H9 (cell line): ENCODE measurements at regions not wholly inside any gene's neighbourhood (a gene's known extent, or its start where the extent isn't known, plus 50 kb on each side); places are given as distances from the start of the nearest gene placed in this dataset.

ENCODE experiments used
- DNase-seq: peaks from one replicate; pipeline ENCODE4 v3.0.0-alpha.2; 2017
- H2AFZ ChIP-seq: one replicate; pipeline ENCODE4 v1.6.1; 2013; ENCODE audit warnings: mild to moderate bottlenecking, low read length, control low read depth, moderate library complexity
- H2AK5ac ChIP-seq: 2 replicates; pipeline ENCODE4 v1.6.1; 2013; ENCODE audit warnings: low read length, control low read depth, mixed read lengths; ENCODE audit not compliant: insufficient read length
- H2BK120ac ChIP-seq: one replicate; pipeline ENCODE4 v1.6.1; 2013; ENCODE audit warnings: low read depth, mild to moderate bottlenecking, low read length, control low read depth, inconsistent platforms; ENCODE audit not compliant: poor library complexity, severe bottlenecking
- H2BK12ac ChIP-seq: 2 replicates; pipeline ENCODE4 v1.6.1; 2013; ENCODE audit warnings: low read length, control low read depth, mixed read lengths, low read depth; ENCODE audit not compliant: insufficient read length
- H2BK15ac ChIP-seq: 2 replicates; pipeline ENCODE4 v1.6.1; 2013; ENCODE audit warnings: low read depth, low read length, control low read depth
- H2BK20ac ChIP-seq: one replicate; pipeline ENCODE4 v1.6.1; 2013; ENCODE audit warnings: low read depth, mild to moderate bottlenecking, low read length, control low read depth, inconsistent platforms; ENCODE audit not compliant: poor library complexity, severe bottlenecking
- H2BK5ac ChIP-seq: 2 replicates; pipeline ENCODE4 v1.6.1; 2013; ENCODE audit warnings: low read length, control low read depth, mixed read lengths; ENCODE audit not compliant: insufficient read length
- H3K14ac ChIP-seq: 2 replicates; pipeline ENCODE4 v1.6.1; 2013; ENCODE audit warnings: low read length, control low read depth; ENCODE audit not compliant: insufficient read depth
- H3K18ac ChIP-seq: 2 replicates; pipeline ENCODE4 v1.6.1; 2013; ENCODE audit warnings: low read depth, mild to moderate bottlenecking, mixed read lengths, low read length, control low read depth; ENCODE audit not compliant: insufficient read length
- H3K23ac ChIP-seq: 2 replicates; pipeline ENCODE4 v1.6.1; 2013; ENCODE audit warnings: low read length, control low read depth, mixed read lengths, low read depth; ENCODE audit not compliant: insufficient read length
- H3K23me2 ChIP-seq: 2 replicates; pipeline ENCODE4 v1.6.1; 2013; ENCODE audit warnings: low read depth, mild to moderate bottlenecking, mixed read lengths, low read length, control low read depth; ENCODE audit not compliant: insufficient read length, poor library complexity, severe bottlenecking
- H3K27ac ChIP-seq: 2 replicates; pipeline ENCODE4 v1.5.1; 2013; ENCODE audit warnings: low read length, control low read depth, mixed read lengths, low read depth; ENCODE audit not compliant: insufficient read length
- H3K27me3 ChIP-seq: 2 replicates; pipeline ENCODE4 v1.6.1; 2013; ENCODE audit warnings: low read length, control low read depth, inconsistent platforms; ENCODE audit not compliant: insufficient read depth
- H3K4ac ChIP-seq: 2 replicates; pipeline ENCODE4 v1.6.1; 2013; ENCODE audit warnings: low read depth, mild to moderate bottlenecking, control low read depth, inconsistent platforms, low read length, moderate library complexity
- H3K4me1 ChIP-seq: 2 replicates; pipeline ENCODE4 v1.6.1; 2013; ENCODE audit warnings: low read length, control low read depth, inconsistent platforms; ENCODE audit not compliant: insufficient read depth
- H3K4me2 ChIP-seq: 2 replicates; pipeline ENCODE4 v1.6.1; 2013; ENCODE audit warnings: low read length, control low read depth, mixed read lengths; ENCODE audit not compliant: insufficient read length, insufficient read depth
- H3K56ac ChIP-seq: 2 replicates; pipeline ENCODE4 v1.6.1; 2013; ENCODE audit warnings: low read depth, mild to moderate bottlenecking, mixed read lengths, low read length, control low read depth; ENCODE audit not compliant: insufficient read length
- H3K79me1 ChIP-seq: 2 replicates; pipeline ENCODE4 v1.6.1; 2013; ENCODE audit warnings: low read depth, mild to moderate bottlenecking, moderate library complexity, low read length, control low read depth, inconsistent platforms; ENCODE audit not compliant: insufficient read depth, poor library complexity, severe bottlenecking
- H3K79me2 ChIP-seq: 2 replicates; pipeline ENCODE4 v1.6.1; 2013; ENCODE audit warnings: low read length, control low read depth, inconsistent platforms; ENCODE audit not compliant: insufficient read depth
- H3K9ac ChIP-seq: 2 replicates; pipeline ENCODE4 v1.6.1; 2013; ENCODE audit warnings: low read length, control low read depth, mixed read lengths; ENCODE audit not compliant: insufficient read length; ENCODE audit errors: extremely low read depth
- H3K9me3 ChIP-seq: one replicate; pipeline ENCODE4 v1.6.1; 2013; ENCODE audit warnings: low read depth, low read length, inconsistent platforms; ENCODE audit not compliant: control insufficient read depth
- H3T11ph ChIP-seq: one replicate; pipeline ENCODE4 v1.6.1; 2013; ENCODE audit warnings: mild to moderate bottlenecking, low read length, control low read depth, inconsistent platforms
- H4K20me1 ChIP-seq: one replicate; pipeline ENCODE4 v1.6.1; 2013; ENCODE audit not compliant: control insufficient read depth, insufficient read length, insufficient read depth
- H4K5ac ChIP-seq: 2 replicates; pipeline ENCODE4 v1.6.1; 2013; ENCODE audit warnings: low read depth, mild to moderate bottlenecking, mixed read lengths, low read length, control low read depth; ENCODE audit not compliant: insufficient read length
- H4K8ac ChIP-seq: replicated peaks from 2 replicates; pipeline ENCODE4 v1.6.1; 2013; ENCODE audit warnings: low read length, control low read depth, mixed read lengths, low read depth; ENCODE audit not compliant: insufficient read length
- H4K91ac ChIP-seq: 2 replicates; pipeline ENCODE4 v1.6.1; 2013; ENCODE audit warnings: low read depth, mild to moderate bottlenecking, moderate library complexity, mixed read lengths, low read length, control low read depth; ENCODE audit not compliant: insufficient read length
- H3K27ac Mint-ChIP-seq, 3 experiments: 2 replicates in 2 of 3; 3 replicates in 1 of 3; pipeline ENCODE4 v1.8.0; 2020 to 2021; ENCODE audit warnings: mixed read lengths in 3 of 3, mild to moderate bottlenecking in 1 of 3, moderate library complexity in 1 of 3
- H3K27me3 Mint-ChIP-seq: 2 replicates; pipeline ENCODE4 v1.8.0; 2021; ENCODE audit warnings: low read depth, mild to moderate bottlenecking, moderate library complexity, mixed read lengths
- H3K36me3 Mint-ChIP-seq, 3 experiments: 2 replicates in 2 of 3; 3 replicates in 1 of 3; pipeline ENCODE4 v1.8.0; 2020 to 2021; ENCODE audit warnings: low read depth in 3 of 3, mixed read lengths in 3 of 3; ENCODE audit not compliant: insufficient read depth in 1 of 3
- H3K4me1 Mint-ChIP-seq, 2 experiments: 2 replicates each; pipeline ENCODE4 v1.8.0; 2020; ENCODE audit warnings: mixed read lengths in 2 of 2
- H3K4me3 Mint-ChIP-seq, 2 experiments: 2 replicates in 1 of 2; 3 replicates in 1 of 2; pipeline ENCODE4 v1.8.0; 2020 to 2021; ENCODE audit warnings: mild to moderate bottlenecking in 2 of 2, mixed read lengths in 2 of 2, moderate library complexity in 1 of 2
- H3K9me3 Mint-ChIP-seq, 2 experiments: 2 replicates in 1 of 2; 3 replicates in 1 of 2; pipeline ENCODE4 v1.8.0; 2020; ENCODE audit warnings: mild to moderate bottlenecking in 2 of 2, mixed read lengths in 2 of 2, moderate library complexity in 1 of 2
- WGBS: extraction: QIAGEN DNeasy Blood & Tissue Kit; methylation state at CpG from one replicate; pipeline ENCODE4 v1.1.7; 2013; ENCODE audit warnings: missing lambda C conversion rate, low lambda C conversion rate, mixed read lengths; ENCODE audit not compliant: insufficient read length; ENCODE audit errors: extremely low coverage; 5-methylcytosine and 5-hydroxymethylcytosine counted together
- TF ChIP-seq, protein P1 (sequence below): fragments of 200-600 bp; sonication (generic); conservative IDR thresholded peaks from 3 replicates; pipeline ENCODE4 v1.8.0; 2021; ENCODE audit warnings: antibody characterized with exemption, mild to moderate bottlenecking

- H3K18ac ChIP-seq, result no peak overlapping the region
- no CpG with 5 or more reads among the region's 8 CpGs for WGBS
- H3K27me3 ChIP-seq, result no peaks in the 10 kb centered on the region
- H3K4ac ChIP-seq, result no peak overlapping the region
- H3K9ac ChIP-seq, result no peak overlapping the region
- no peaks in the 10 kb centered on the region for H4K20me1 ChIP-seq
- H3K23me2 ChIP-seq, result no peaks in the 10 kb centered on the region
- Mint-ChIP-seq H3K36me3 (no peaks in the 10 kb centered on the region), H3K9me3 (no peaks in the 10 kb centered on the region), H3K27ac (peak overlapping the region in 2 of 3 experiments; percentile 9 to 40; a peak in 3 of 7 replicates), H3K27me3 (peaks cover 13% of the 10 kb centered on the region), H3K4me1 (peaks cover 31 to 33% of the 10 kb centered on the region in 2 experiments), H3K4me3 (no peak overlapping the region)
- no peak overlapping the region for H4K5ac ChIP-seq
- no peak overlapping the region for H2BK5ac ChIP-seq
- no peak overlapping the region for H2BK12ac ChIP-seq
- H3K9me3 ChIP-seq, result no peaks in the 10 kb centered on the region
- TF ChIP-seq, protein P1, sequence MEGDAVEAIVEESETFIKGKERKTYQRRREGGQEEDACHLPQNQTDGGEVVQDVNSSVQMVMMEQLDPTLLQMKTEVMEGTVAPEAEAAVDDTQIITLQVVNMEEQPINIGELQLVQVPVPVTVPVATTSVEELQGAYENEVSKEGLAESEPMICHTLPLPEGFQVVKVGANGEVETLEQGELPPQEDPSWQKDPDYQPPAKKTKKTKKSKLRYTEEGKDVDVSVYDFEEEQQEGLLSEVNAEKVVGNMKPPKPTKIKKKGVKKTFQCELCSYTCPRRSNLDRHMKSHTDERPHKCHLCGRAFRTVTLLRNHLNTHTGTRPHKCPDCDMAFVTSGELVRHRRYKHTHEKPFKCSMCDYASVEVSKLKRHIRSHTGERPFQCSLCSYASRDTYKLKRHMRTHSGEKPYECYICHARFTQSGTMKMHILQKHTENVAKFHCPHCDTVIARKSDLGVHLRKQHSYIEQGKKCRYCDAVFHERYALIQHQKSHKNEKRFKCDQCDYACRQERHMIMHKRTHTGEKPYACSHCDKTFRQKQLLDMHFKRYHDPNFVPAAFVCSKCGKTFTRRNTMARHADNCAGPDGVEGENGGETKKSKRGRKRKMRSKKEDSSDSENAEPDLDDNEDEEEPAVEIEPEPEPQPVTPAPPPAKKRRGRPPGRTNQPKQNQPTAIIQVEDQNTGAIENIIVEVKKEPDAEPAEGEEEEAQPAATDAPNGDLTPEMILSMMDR, result no peak
- no peak overlapping the region for H3K56ac ChIP-seq
- no peaks in the 10 kb centered on the region for H3K79me1 ChIP-seq
- no peak overlapping the region for H2BK120ac ChIP-seq
- H2BK15ac ChIP-seq, result no peak overlapping the region
- no peak overlapping the region for H2AK5ac ChIP-seq
- no peak overlapping the region for H4K8ac ChIP-seq
- H3K4me2 ChIP-seq, result no peak overlapping the region
- H2AFZ ChIP-seq, result no peak overlapping the region
- no peak overlapping the region for H3K27ac ChIP-seq
- DNase-seq, result no peak
- H3K79me2 ChIP-seq, result no peaks in the 10 kb centered on the region
- H4K91ac ChIP-seq, result no peak overlapping the region
- H2BK20ac ChIP-seq, result no peak overlapping the region
- no peak overlapping the region for H3K23ac ChIP-seq
- H3K14ac ChIP-seq, result no peak overlapping the region
- H3T11ph ChIP-seq, result no peak overlapping the region
- no peaks in the 10 kb centered on the region for H3K4me1 ChIP-seq
These were observed 251.6 kb downstream of the CRLF2 start for GRCh38 chrX:960821-961220.
